ENCODE measurements at regions not wholly inside any gene's neighbourhood (a gene's known extent, or its start where the extent isn't known, plus 50 kb on each side); places are given as distances from the start of the nearest gene placed in this dataset.

DNA sequence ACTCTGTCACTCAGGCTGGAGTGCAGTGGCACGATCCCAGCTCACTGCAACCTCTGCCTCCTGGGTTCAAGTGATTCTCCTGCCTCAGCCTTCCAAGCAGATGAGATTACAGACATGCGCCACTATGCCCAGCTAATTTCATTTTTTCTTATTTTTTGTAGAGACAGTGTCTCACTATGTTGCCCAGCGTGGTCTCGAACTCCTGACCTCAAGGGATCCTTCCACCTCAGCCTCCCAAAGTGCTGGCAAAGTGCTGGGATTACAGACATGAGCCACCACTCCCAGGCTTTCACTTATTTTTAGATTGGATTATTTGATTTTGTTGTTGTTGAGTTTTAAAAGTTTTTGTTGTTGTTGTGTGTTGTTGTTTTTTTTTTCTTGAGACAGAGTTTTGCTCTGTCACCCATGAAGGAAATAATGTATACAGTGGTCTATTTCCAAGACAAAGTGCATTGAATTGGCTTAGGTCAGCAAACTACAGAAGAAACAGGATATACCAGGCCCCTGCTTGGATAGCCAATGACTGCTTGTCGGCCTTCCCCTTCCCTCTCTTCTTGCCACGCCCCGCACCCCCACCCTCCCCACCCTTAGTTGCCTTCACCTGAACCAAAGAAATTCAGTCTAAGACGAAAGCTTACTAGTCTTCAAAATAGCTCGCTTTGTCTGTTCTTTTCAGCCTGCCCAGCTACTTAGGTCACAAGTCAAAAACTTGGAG is 91.8 kb upstream of the CLDN5 start (continued):
- TF ChIP-seq ZNF253 (CRISPR knock-in tag; conservative IDR thresholded peaks at IDR 0.05) (no peak), SMARCB1 (IDR thresholded peaks at IDR 0.05; ENCODE audit: insufficient read length, low read depth) (no peak), ZNF140 (CRISPR knock-in tag; IDR thresholded peaks at IDR 0.05) (no peak), GABPA (tag; conservative IDR thresholded peaks at IDR 0.05; ENCODE audit: low read depth) (no peak), ZKSCAN8 (CRISPR knock-in tag; IDR thresholded peaks at IDR 0.05) (no peak), DNMT1 (IDR thresholded peaks at IDR 0.05) (no peak), NBN (IDR thresholded peaks at IDR 0.05; ENCODE audit: low read depth) (no peak), MCM5 (IDR thresholded peaks at IDR 0.05; ENCODE audit: low read depth) (no peak), BDP1 (IDR thresholded peaks at IDR 0.05; ENCODE audit: insufficient read depth, insufficient read length) (no peak), SLC30A9 (CRISPR knock-in tag; IDR thresholded peaks at IDR 0.05) (no peak), CSDE1 (IDR thresholded peaks at IDR 0.05) (no peak), TSC22D4 (tag; IDR thresholded peaks at IDR 0.05) (no peak), PURB (CRISPR knock-in tag; IDR thresholded peaks at IDR 0.05; ENCODE audit: low read depth) (no peak), XRCC4 (IDR thresholded peaks at IDR 0.05; ENCODE audit: extremely low read depth, insufficient read depth, insufficient read length) (no peak), RUNX1 (IDR thresholded peaks at IDR 0.05; ENCODE audit: low read depth) (no peak), LEF1 (IDR thresholded peaks at IDR 0.05) (no peak), BCOR (IDR thresholded peaks at IDR 0.05) (peak; percentile 45; the same call in 1 of the 2 replicates)
- TF ChIP-seq, protein P1, sequence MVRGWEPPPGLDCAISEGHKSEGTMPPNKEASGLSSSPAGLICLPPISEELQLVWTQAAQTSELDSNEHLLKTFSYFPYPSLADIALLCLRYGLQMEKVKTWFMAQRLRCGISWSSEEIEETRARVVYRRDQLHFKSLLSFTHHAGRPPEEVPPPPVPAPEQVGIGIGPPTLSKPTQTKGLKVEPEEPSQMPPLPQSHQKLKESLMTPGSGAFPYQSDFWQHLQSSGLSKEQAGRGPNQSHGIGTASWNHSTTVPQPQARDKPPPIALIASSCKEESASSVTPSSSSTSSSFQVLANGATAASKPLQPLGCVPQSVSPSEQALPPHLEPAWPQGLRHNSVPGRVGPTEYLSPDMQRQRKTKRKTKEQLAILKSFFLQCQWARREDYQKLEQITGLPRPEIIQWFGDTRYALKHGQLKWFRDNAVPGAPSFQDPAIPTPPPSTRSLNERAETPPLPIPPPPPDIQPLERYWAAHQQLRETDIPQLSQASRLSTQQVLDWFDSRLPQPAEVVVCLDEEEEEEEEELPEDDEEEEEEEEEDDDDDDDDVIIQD (CRISPR knock-in tag; IDR thresholded peaks at IDR 0.05) = no peak
- TF ChIP-seq, protein P2, sequence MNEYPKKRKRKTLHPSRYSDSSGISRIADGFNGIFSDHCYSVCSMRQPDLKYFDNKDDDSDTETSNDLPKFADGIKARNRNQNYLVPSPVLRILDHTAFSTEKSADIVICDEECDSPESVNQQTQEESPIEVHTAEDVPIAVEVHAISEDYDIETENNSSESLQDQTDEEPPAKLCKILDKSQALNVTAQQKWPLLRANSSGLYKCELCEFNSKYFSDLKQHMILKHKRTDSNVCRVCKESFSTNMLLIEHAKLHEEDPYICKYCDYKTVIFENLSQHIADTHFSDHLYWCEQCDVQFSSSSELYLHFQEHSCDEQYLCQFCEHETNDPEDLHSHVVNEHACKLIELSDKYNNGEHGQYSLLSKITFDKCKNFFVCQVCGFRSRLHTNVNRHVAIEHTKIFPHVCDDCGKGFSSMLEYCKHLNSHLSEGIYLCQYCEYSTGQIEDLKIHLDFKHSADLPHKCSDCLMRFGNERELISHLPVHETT (CRISPR knock-in tag; conservative IDR thresholded peaks at IDR 0.05 in 1 of 2, IDR thresholded peaks at IDR 0.05 in 1 of 2) = 0 out of 4 replicates have a peak, but pooled peaks of 1 of the 2 experiments have one; percentile 50
- TF ChIP-seq, protein P3, sequence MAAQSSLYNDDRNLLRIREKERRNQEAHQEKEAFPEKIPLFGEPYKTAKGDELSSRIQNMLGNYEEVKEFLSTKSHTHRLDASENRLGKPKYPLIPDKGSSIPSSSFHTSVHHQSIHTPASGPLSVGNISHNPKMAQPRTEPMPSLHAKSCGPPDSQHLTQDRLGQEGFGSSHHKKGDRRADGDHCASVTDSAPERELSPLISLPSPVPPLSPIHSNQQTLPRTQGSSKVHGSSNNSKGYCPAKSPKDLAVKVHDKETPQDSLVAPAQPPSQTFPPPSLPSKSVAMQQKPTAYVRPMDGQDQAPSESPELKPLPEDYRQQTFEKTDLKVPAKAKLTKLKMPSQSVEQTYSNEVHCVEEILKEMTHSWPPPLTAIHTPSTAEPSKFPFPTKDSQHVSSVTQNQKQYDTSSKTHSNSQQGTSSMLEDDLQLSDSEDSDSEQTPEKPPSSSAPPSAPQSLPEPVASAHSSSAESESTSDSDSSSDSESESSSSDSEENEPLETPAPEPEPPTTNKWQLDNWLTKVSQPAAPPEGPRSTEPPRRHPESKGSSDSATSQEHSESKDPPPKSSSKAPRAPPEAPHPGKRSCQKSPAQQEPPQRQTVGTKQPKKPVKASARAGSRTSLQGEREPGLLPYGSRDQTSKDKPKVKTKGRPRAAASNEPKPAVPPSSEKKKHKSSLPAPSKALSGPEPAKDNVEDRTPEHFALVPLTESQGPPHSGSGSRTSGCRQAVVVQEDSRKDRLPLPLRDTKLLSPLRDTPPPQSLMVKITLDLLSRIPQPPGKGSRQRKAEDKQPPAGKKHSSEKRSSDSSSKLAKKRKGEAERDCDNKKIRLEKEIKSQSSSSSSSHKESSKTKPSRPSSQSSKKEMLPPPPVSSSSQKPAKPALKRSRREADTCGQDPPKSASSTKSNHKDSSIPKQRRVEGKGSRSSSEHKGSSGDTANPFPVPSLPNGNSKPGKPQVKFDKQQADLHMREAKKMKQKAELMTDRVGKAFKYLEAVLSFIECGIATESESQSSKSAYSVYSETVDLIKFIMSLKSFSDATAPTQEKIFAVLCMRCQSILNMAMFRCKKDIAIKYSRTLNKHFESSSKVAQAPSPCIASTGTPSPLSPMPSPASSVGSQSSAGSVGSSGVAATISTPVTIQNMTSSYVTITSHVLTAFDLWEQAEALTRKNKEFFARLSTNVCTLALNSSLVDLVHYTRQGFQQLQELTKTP (IDR thresholded peaks at IDR 0.05; ENCODE audit: low read depth in 1 of 2, partially characterized antibody in 2 of 2) = no peak
- TF ChIP-seq, protein P4, sequence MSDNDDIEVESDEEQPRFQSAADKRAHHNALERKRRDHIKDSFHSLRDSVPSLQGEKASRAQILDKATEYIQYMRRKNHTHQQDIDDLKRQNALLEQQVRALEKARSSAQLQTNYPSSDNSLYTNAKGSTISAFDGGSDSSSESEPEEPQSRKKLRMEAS (CRISPR knock-in tag; IDR thresholded peaks at IDR 0.05) = 0 out of 2 replicates have a peak, but pooled peaks have one; percentile 7
